Tibial artery (tissue), 4 donors: ENCODE measurements at regions not wholly inside any gene's neighbourhood (a gene's known extent, or its start where the extent isn't known, plus 50 kb on each side); places are given as distances from the start of the nearest gene placed in this dataset.

Experiments used
- DNase-seq, 2 donors: peaks; one replicate each; pipeline ENCODE4 v3.0.0-alpha.2; 2019
- H3K27ac ChIP-seq, 2 donors: fragments of 200-600 bp; sonication (generic) in 1 of 2; 1 replicate in 1 of 2; 2 replicates in 1 of 2; pipeline ENCODE4 v1.5.1; 2018 to 2019; ENCODE audit warnings: mild to moderate bottlenecking in 1 of 2
- H3K27me3 ChIP-seq, 2 donors: fragments of 200-600 bp; sonication (generic) in 1 of 2; one replicate each; pipeline versions ENCODE4 v1.5.1 to v1.6.0; 2016 to 2019
- H3K36me3 ChIP-seq, 3 donors: fragments of 200-600 bp; sonication (generic) in 2 of 3; one replicate each; pipeline ENCODE4 v1.5.1; 2016 to 2019; ENCODE audit warnings: mild to moderate bottlenecking in 2 of 3
- H3K4me1 ChIP-seq, 4 donors: fragments of 200-600 bp; sonication (generic) in 2 of 4; 1 replicate in 3 of 4; 2 replicates in 1 of 4; pipeline ENCODE4 v1.5.1; 2016 to 2019
- H3K4me3 ChIP-seq, 2 donors: fragments of 200-600 bp; sonication (generic) in 1 of 2; 1 replicate in 1 of 2; 2 replicates in 1 of 2; pipeline ENCODE4 v1.5.1; 2018 to 2019; ENCODE audit warnings: mild to moderate bottlenecking in 2 of 2
- H3K9me3 ChIP-seq, 3 donors: fragments of 200-600 bp; sonication (generic) in 1 of 3; one replicate each; pipeline ENCODE4 v1.5.1; 2016 to 2019
- CTCF ChIP-seq, 2 experiments: fragments of 200-600 bp in 1 of 2; fragments of 450-650 bp in 1 of 2; IDR thresholded peaks; one replicate each; pipeline ENCODE4 v1.5.1; 2017 to 2019; ENCODE audit warnings: antibody characterized with exemption in 2 of 2, mild to moderate bottlenecking in 1 of 2, moderate library complexity in 1 of 2
- intact Hi-C: fragments of 100-400 bp; cut with DNase I; formaldehyde crosslinking; loops from one replicate; pipeline ENCODE4 v1.15.0; 2023; ENCODE audit warnings: low total_unique reads

GRCh38 chr19:34851277-34851804 is 75.4 kb upstream of the ZNF30 start:
- no peak overlapping the region for H3K27ac ChIP-seq
- H3K36me3 ChIP-seq: no peaks in the 10 kb centered on the region
- TF ChIP-seq CTCF (IDR thresholded peaks at IDR 0.05): no peak
- H3K27me3 ChIP-seq: no peaks in the 10 kb centered on the region
- H3K4me1 ChIP-seq: no peaks in the 10 kb centered on the region
- intact Hi-C loops: no loop called here
- DNase-seq: no peak
- no peak overlapping the region for H3K4me3 ChIP-seq
- no peaks in the 10 kb centered on the region for H3K9me3 ChIP-seq

- no peak for TF ChIP-seq CTCF (IDR thresholded peaks at IDR 0.05)
- Histone ChIP-seq H3K4me3 (no peak overlapping the region), H3K9me3 (no peaks in the 10 kb centered on the region), H3K27me3 (no peaks in the 10 kb centered on the region), H3K4me1 (no peaks in the 10 kb centered on the region), H3K27ac (no peak overlapping the region), H3K36me3 (no peaks in the 10 kb centered on the region)
- intact Hi-C loops: no loop called here
- DNase-seq: no peak
Measured at GRCh38 chr19:34847393-34847792, 74.4 kb upstream of the ZNF599 start.

- no peak for DNase-seq
- TF ChIP-seq CTCF (IDR thresholded peaks at IDR 0.05): no peak
- Histone ChIP-seq H3K4me1 (no peaks in the 10 kb centered on the region), H3K27me3 (peaks cover 0 to 5% of the 10 kb centered on the region in 2 donors), H3K9me3 (no peaks in the 10 kb centered on the region), H3K4me3 (no peak overlapping the region), H3K27ac (no peak overlapping the region), H3K36me3 (no peaks in the 10 kb centered on the region)
- intact Hi-C loops: no loop called here
Measured at GRCh38 chr19:34844277-34844676, 71.3 kb upstream of the ZNF599 start.

- H3K27ac ChIP-seq: no peak overlapping the region
- intact Hi-C loops: no loop called here
- DNase-seq: no peak
Measured at GRCh38 chr19:34841780-34842179, 68.8 kb upstream of the ZNF599 start.

GRCh38 chr19:34838753-34839431 is 65.9 kb upstream of the ZNF599 start:
- Histone ChIP-seq H3K4me1 (peaks cover 0 to 9% (median 0%) of the 10 kb centered on the region in 4 donors), H3K4me3 (no peak overlapping the region), H3K9me3 (no peaks in the 10 kb centered on the region), H3K27me3 (peaks cover 0 to 13% of the 10 kb centered on the region in 2 donors), H3K27ac (no peak overlapping the region), H3K36me3 (no peaks in the 10 kb centered on the region)
- no peak for TF ChIP-seq CTCF (IDR thresholded peaks at IDR 0.05)
- intact Hi-C loops: no loop called here
- no peak for DNase-seq

More at GRCh38 chr19:34841780-34842179, 68.8 kb upstream of the ZNF599 start:
- TF ChIP-seq CTCF (IDR thresholded peaks at IDR 0.05): no peak
- Histone ChIP-seq H3K27me3 (peaks cover 0 to 13% of the 10 kb centered on the region in 2 donors), H3K9me3 (no peaks in the 10 kb centered on the region), H3K4me1 (peaks cover 0 to 9% (median 0%) of the 10 kb centered on the region in 4 donors), H3K4me3 (no peak overlapping the region), H3K36me3 (no peaks in the 10 kb centered on the region)
